ENCODE measurements at regions not wholly inside any gene's neighbourhood (a gene's known extent, or its start where the extent isn't known, plus 50 kb on each side); places are given as distances from the start of the nearest gene placed in this dataset.

DNA sequence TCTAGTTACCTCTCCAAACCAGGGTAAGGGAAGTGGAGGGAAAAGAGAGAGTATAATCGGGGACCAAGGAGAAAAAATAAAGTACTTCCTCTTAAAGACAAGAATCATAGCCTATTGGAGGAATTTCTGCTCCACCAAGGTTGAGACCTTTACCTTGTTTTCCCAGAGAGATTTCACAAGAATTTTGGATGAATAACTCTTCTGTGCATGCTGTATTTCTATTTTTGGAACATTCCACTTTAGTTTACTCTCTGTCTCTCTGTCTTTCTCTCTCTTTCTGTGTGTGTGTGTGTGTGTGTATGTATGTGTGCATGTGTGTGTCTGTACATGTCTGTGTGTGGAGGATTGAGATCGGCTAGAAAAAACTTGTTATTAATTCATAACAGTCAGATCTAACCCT, 318.4 kb upstream of the RGS18 start:
- no peak for TF ChIP-seq EZH2 (IDR thresholded peaks at IDR 0.05; ENCODE audit: borderline replicate concordance, low read length)
- TF ChIP-seq, protein P1, sequence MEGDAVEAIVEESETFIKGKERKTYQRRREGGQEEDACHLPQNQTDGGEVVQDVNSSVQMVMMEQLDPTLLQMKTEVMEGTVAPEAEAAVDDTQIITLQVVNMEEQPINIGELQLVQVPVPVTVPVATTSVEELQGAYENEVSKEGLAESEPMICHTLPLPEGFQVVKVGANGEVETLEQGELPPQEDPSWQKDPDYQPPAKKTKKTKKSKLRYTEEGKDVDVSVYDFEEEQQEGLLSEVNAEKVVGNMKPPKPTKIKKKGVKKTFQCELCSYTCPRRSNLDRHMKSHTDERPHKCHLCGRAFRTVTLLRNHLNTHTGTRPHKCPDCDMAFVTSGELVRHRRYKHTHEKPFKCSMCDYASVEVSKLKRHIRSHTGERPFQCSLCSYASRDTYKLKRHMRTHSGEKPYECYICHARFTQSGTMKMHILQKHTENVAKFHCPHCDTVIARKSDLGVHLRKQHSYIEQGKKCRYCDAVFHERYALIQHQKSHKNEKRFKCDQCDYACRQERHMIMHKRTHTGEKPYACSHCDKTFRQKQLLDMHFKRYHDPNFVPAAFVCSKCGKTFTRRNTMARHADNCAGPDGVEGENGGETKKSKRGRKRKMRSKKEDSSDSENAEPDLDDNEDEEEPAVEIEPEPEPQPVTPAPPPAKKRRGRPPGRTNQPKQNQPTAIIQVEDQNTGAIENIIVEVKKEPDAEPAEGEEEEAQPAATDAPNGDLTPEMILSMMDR (conservative IDR thresholded peaks at IDR 0.05 in 1 of 2, IDR thresholded peaks at IDR 0.05 in 1 of 2; ENCODE audit: extremely low read depth in 1 of 2, insufficient read depth in 1 of 2, low read depth in 1 of 2, low read length in 2 of 2): no peak

All from mammary epithelial cell (primary cell).